ENCODE measurements at regions not wholly inside any gene's neighbourhood (a gene's known extent, or its start where the extent isn't known, plus 50 kb on each side); places are given as distances from the start of the nearest gene placed in this dataset.
A peak's percentile ranks its signal among the peaks of the same experiment; 100 is the strongest.

DNA sequence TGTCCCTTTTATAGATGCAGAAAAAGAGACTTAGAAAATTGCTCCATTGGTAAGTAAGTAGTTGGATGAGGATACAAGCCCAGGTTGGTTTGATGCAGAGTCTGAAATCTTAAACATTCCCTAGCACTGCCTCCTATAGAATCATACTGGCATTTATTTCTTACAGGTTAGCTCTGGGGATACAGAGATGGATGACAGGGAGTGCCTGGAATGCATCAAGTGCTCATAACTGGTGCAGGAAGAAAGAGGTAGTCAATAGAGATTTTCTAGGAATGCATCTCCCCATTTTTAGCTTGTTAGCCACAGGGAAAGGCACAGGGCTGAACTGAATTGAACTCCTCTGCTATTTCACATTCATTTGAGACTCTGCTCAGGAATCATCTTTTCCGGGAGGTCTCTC is 269.0 kb upstream of the USP24 start:
- POLR2A ChIA-PET, result no interaction called here
- CTCF ChIA-PET, result interaction anchor here (0.8 to 1.9 kb wide), 2 partner anchors 109 to 147 kb away, joined by 3 to 5 read pairs; no protein-coding TSS in a partner anchor
- H3K4me3 ChIP-seq (ENCODE audit: low read depth, low read length), result no peak overlapping the region
- no peak for DNase-seq (ENCODE audit: low read depth, low spot score)
- TF ChIP-seq, protein P1, sequence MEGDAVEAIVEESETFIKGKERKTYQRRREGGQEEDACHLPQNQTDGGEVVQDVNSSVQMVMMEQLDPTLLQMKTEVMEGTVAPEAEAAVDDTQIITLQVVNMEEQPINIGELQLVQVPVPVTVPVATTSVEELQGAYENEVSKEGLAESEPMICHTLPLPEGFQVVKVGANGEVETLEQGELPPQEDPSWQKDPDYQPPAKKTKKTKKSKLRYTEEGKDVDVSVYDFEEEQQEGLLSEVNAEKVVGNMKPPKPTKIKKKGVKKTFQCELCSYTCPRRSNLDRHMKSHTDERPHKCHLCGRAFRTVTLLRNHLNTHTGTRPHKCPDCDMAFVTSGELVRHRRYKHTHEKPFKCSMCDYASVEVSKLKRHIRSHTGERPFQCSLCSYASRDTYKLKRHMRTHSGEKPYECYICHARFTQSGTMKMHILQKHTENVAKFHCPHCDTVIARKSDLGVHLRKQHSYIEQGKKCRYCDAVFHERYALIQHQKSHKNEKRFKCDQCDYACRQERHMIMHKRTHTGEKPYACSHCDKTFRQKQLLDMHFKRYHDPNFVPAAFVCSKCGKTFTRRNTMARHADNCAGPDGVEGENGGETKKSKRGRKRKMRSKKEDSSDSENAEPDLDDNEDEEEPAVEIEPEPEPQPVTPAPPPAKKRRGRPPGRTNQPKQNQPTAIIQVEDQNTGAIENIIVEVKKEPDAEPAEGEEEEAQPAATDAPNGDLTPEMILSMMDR (IDR thresholded peaks at IDR 0.05; ENCODE audit: insufficient read depth, low read length, missing control alignments), result no peak

DNA sequence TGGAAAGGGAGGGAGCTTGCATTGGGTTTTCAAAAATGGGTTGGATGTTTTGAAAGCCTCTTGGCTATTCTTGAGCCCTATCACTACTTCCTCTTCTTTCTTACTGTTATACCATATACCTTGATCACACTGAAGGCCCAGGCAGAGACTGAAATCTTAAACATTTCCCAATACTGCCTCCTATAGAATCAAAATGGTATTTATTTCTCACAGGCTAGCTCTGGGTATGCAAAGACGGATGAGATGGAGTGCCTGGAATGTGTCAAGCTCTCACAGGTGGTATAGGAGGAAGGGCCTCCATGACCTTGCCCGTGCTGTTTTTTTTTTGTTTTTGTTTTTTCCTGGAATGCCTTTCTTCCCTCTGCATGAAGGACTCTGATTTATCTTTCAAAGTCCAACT is 268.4 kb upstream of the USP24 start:
- POLR2A ChIA-PET, result no interaction called here
- no peak for DNase-seq (ENCODE audit: low read depth, low spot score)
- TF ChIP-seq, protein P1 (IDR thresholded peaks at IDR 0.05; ENCODE audit: insufficient read depth, low read length, missing control alignments), result no peak
- no peak overlapping the region for H3K4me3 ChIP-seq (ENCODE audit: low read depth, low read length)
- CTCF ChIA-PET, result interaction anchor here (0.8 to 1.9 kb wide), 2 partner anchors 108 to 146 kb away, joined by 3 to 5 read pairs; no protein-coding TSS in a partner anchor

DNA sequence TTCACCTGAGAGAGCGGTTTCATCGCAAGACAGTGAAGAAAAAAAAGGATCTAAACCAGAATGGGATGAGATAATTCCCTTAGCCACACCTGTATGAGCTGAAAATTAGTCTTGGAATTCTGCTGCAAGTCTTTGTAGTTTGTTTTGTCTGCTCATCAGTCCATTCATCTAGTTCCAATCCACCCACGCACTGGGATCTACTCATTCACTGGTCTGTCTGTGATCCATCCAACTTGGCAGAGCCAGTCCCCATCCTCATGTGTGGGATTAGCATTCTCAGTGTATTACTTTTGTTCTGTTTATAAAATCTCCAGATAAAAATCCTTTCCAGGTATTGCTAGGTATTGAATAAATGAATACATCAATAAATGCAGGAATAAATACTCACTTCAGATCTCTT is 266.5 kb upstream of the USP24 start:
- ChIA-PET CTCF (interaction anchor here (1.0 kb wide), 1 partner anchor 13 kb away, joined by 3 read pairs; no protein-coding TSS in a partner anchor), POLR2A (no interaction called here)
- H3K4me3 ChIP-seq (ENCODE audit: low read depth, low read length), result no peak overlapping the region
- no peak for DNase-seq (ENCODE audit: low read depth, low spot score)
- TF ChIP-seq, protein P1 (IDR thresholded peaks at IDR 0.05; ENCODE audit: insufficient read depth, low read length, missing control alignments), result no peak

DNA sequence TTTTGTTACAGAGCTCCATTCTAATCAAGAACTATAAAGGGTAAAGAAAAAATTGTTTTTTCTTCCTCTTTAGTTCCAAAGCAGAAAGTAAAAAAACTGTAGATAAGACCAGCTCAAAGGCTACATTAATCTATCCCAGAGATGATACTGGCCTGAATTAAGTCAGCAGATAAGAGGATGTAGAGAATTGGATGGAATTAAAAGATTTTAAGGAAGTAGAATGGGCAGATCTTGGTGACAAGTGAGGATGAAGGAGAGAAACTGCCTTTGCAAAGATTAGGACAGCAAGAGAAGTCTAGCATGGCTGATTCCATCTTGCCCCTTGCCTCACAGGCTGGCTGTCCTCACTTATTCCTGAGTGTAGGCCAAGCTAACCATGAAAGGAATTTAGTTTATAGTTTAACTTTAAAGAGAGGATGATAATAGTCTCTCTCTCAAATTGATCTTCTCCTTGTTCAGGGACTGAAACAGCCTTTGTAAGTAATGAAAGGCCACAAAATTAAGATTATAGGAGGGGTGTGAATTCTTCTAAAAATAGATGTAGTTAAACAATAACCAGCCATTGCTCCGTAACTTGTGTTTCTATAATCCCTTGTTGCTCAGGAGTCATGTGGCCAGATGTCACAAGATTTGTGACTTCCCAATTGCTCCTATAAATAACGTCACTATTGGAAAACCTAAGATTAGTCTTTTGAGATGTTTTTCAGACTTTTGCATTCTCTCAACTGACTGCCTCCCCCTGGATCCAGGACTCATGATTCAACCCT is 265.0 kb upstream of the USP24 start:
- H3K4me3 ChIP-seq (ENCODE audit: low read depth, low read length), result no peak overlapping the region
- POLR2A ChIA-PET, result no interaction called here
- CTCF ChIA-PET, result interaction anchor here (0.7 to 3.1 kb wide), 9 partner anchors 9 to 1105 kb away, joined by 3 to 19 read pairs (median 5); no protein-coding TSS in a partner anchor
- DNase-seq (ENCODE audit: low read depth, low spot score), result no peak
- TF ChIP-seq, protein P1 (IDR thresholded peaks at IDR 0.05; ENCODE audit: insufficient read depth, low read length, missing control alignments), result no peak

DNA sequence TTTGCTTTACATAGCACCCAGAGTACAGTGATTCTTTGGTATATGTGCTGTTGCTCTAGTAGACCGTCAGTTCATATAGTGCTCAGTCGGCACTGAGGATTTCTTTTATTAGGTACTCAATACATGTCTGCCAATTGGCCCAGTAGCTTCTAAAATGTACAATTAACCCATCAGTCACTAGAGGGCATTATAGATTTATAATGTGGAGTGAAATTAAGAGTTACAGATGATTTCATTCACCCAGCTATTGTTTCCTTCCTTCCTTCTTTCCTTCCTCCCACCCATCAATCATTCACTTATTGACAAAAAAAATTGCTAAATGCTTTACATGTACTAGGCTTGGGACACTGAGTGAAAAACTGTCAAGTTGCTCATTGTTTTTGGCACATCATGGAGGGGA is 263.6 kb upstream of the USP24 start:
- TF ChIP-seq, protein P1 (IDR thresholded peaks at IDR 0.05; ENCODE audit: insufficient read depth, low read length, missing control alignments), result peak; percentile 6
- no peak for DNase-seq (ENCODE audit: low read depth, low spot score)
- ChIA-PET POLR2A (no interaction called here), CTCF (interaction anchor here (0.7 to 3.1 kb wide), 14 partner anchors 8 to 1107 kb away, joined by 3 to 19 read pairs (median 5); no protein-coding TSS in a partner anchor)
- H3K4me3 ChIP-seq (ENCODE audit: low read depth, low read length), result no peak overlapping the region

DNA sequence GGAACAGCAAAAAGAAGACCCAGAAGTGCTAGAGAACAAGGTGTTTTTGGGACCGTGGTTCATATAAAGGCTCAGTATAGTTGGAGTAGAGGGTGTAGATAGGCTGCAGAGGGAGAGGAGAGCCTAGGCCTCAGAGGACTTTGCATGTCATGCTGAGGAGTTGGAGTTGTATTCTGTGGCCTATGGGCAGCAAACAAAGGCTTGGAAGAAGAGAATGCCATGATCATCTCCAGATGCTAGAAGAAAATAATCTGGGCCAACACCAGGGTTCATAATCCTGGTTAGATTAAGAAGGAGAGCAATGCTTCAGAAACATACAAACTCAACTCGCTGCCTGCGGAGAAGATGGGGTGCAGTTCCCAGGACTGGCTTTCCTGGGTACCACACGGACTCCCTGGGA is 262.8 kb upstream of the USP24 start:
- POLR2A ChIA-PET, result no interaction called here
- H3K4me3 ChIP-seq (ENCODE audit: low read depth, low read length), result no peak overlapping the region
- TF ChIP-seq, protein P1 (IDR thresholded peaks at IDR 0.05; ENCODE audit: insufficient read depth, low read length, missing control alignments), result no peak
- DNase-seq (ENCODE audit: low read depth, low spot score), result no peak
- CTCF ChIA-PET, result interaction anchor here (0.8 to 3.1 kb wide), 7 partner anchors 9 to 1106 kb away, joined by 3 to 19 read pairs (median 4); no protein-coding TSS in a partner anchor

Measured in AG04449 (cell line).